GM12878 (cell line): ENCODE measurements at regions not wholly inside any gene's neighbourhood (a gene's known extent, or its start where the extent isn't known, plus 50 kb on each side); places are given as distances from the start of the nearest gene placed in this dataset.

Experiments used
- ATAC-seq: fragments of 200-7000 bp; cut with Tn5 transposase; 3 replicates; pipeline ENCODE4 v1.9.1; 2020; ENCODE audit warnings: mild to moderate bottlenecking, moderate library complexity
- BruUV-seq: library from RNA; stranded (reverse); fragments of 400-500 nt; replicated peaks from 2 replicates; lab custom pipeline; 2021; lab: Mats Ljungman, UMichigan
- CTCF ChIA-PET: fragments of 300-600 bp; sonication (Branson Sonifier 250); formaldehyde crosslinking; extraction: SDS; loops from one replicate; lab custom pipeline; 2021; ENCODE audit warnings: inconsistent platforms; lab: Yijun Ruan, JAX
- POLR2A ChIA-PET: fragments of 350-600 bp; formaldehyde crosslinking; extraction: SDS; loops from one replicate; lab custom pipeline; 2021; ENCODE audit warnings: inconsistent platforms; lab: Charles Lee
- RAD21 ChIA-PET: fragments of 300-600 bp; sonication (Branson Sonifier 250); formaldehyde crosslinking; loops from one replicate; lab custom pipeline; 2023; ENCODE audit warnings: antibody characterized with exemption; ENCODE audit not compliant: unreplicated experiment; lab: Charles Lee
- SMC1A ChIA-PET: fragments of 300-600 bp; sonication (Branson Sonifier 250); formaldehyde crosslinking; loops from one replicate; lab custom pipeline; 2023; ENCODE audit not compliant: unreplicated experiment, uncharacterized antibody; lab: Charles Lee
- DNase-seq: peaks from one replicate; pipeline ENCODE4 v3.0.0-alpha.2; 2011; ENCODE audit warnings: low read depth, low spot score
- FAIRE-seq: peaks from 3 replicates; lab custom pipeline; 2011; peaks lifted over from hg19 to GRCh38; lab: Jason Lieb, UNC
- H2AFZ ChIP-seq: 2 replicates; pipeline ENCODE4 v1.6.0; 2011; ENCODE audit warnings: low read depth, low read length, control low read depth; ENCODE audit not compliant: control insufficient read depth
- H3K27ac ChIP-seq: 2 replicates; pipeline ENCODE4 v1.5.1; 2011; ENCODE audit warnings: control low read depth; ENCODE audit not compliant: control insufficient read depth, insufficient read depth
- H3K27me3 ChIP-seq, 2 experiments: replicated peaks in 1 of 2; 2 replicates each; pipeline versions ENCODE4 v1.6.0 to v1.6.1; 2011; ENCODE audit warnings: low read length in 1 of 2; ENCODE audit not compliant: control insufficient read depth in 2 of 2, insufficient read depth in 2 of 2
- H3K36me3 ChIP-seq, 2 experiments: 2 replicates each; pipeline ENCODE4 v1.5.1; 2011; ENCODE audit warnings: low read length in 1 of 2; ENCODE audit not compliant: control insufficient read depth in 2 of 2, insufficient read depth in 2 of 2
- H3K4me1 ChIP-seq: 2 replicates; pipeline ENCODE4 v1.6.1; 2011; ENCODE audit warnings: mild to moderate bottlenecking, low read length, moderate library complexity, mixed read lengths; ENCODE audit not compliant: control insufficient read depth, insufficient read depth
- H3K4me2 ChIP-seq: 2 replicates; pipeline ENCODE4 v1.6.0; 2011; ENCODE audit warnings: control low read depth; ENCODE audit not compliant: control insufficient read depth, insufficient read depth
- H3K4me3 ChIP-seq: fragments of 200-600 bp; sonication (generic); 2 replicates; pipeline ENCODE4 v1.5.1; 2016
- H3K79me2 ChIP-seq: 2 replicates; pipeline ENCODE4 v1.6.0; 2011; ENCODE audit warnings: low read length; ENCODE audit not compliant: control insufficient read depth, insufficient read depth
- H3K9ac ChIP-seq: 2 replicates; pipeline ENCODE4 v1.8.0; 2011; ENCODE audit warnings: low read length, control low read depth, mixed read lengths; ENCODE audit not compliant: control insufficient read depth, insufficient read depth
- H3K9me3 ChIP-seq: replicated peaks from 3 replicates; pipeline ENCODE4 v1.5.1; 2011; ENCODE audit warnings: mild to moderate bottlenecking, low read length; ENCODE audit not compliant: control insufficient read depth, insufficient read depth
- H4K20me1 ChIP-seq: 2 replicates; pipeline ENCODE4 v1.6.0; 2011; ENCODE audit not compliant: control insufficient read depth, insufficient read depth
- ATF3 ChIP-seq: IDR thresholded peaks from 2 replicates; pipeline ENCODE4 v1.6.1; 2011; ENCODE audit warnings: low read depth, mild to moderate bottlenecking, low read length, moderate library complexity, borderline replicate concordance; ENCODE audit errors: extremely low read depth
- MTA2 ChIP-seq: fragments of 450-650 bp; IDR thresholded peaks from 2 replicates; pipeline ENCODE4 v1.6.1; 2016; ENCODE audit warnings: low read depth, mild to moderate bottlenecking, moderate library complexity
- NFIC ChIP-seq: IDR thresholded peaks from 2 replicates; pipeline ENCODE4 v1.6.1; 2012; ENCODE audit warnings: low read depth, mild to moderate bottlenecking, inconsistent platforms, low read length, moderate library complexity
- PML ChIP-seq: IDR thresholded peaks from 2 replicates; pipeline ENCODE4 v1.6.1; 2012; ENCODE audit warnings: low read length, inconsistent platforms
- POLR2A ChIP-seq: IDR thresholded peaks from 2 replicates; pipeline ENCODE4 v1.6.1; 2011; ENCODE audit warnings: low read depth, mild to moderate bottlenecking, low read length
- RUNX3 ChIP-seq: IDR thresholded peaks from 2 replicates; pipeline ENCODE4 v1.6.1; 2012; ENCODE audit warnings: low read length, inconsistent platforms
- SMARCA5 ChIP-seq: fragments of 450-650 bp; IDR thresholded peaks from 2 replicates; pipeline ENCODE4 v1.6.1; 2017; ENCODE audit warnings: mild to moderate bottlenecking
- ZNF207 ChIP-seq: fragments of 450-650 bp; IDR thresholded peaks from 2 replicates; pipeline ENCODE4 v1.6.1; 2014; ENCODE audit warnings: antibody characterized with exemption, mild to moderate bottlenecking, borderline replicate concordance
- WGBS: methylation state at CpG from one replicate; pipeline ENCODE4 v1.1.6; 2016; ENCODE audit warnings: low lambda C conversion rate; ENCODE audit not compliant: insufficient replicate concordance, insufficient coverage; ENCODE audit errors: missing lambda C conversion rate; 5-methylcytosine and 5-hydroxymethylcytosine counted together
- in situ Hi-C: fragments of 300-500 bp; cut with MboI; formaldehyde crosslinking; loops from 9 replicates; pipeline ENCODE4 v1.14.3; 2018; ENCODE audit warnings: mixed read lengths
- intact Hi-C: fragments of 100-400 bp; cut with micrococcal nuclease; formaldehyde crosslinking; loops from one replicate; pipeline ENCODE4 v1.14.2; 2022; ENCODE audit not compliant: unreplicated experiment
- TF ChIP-seq, protein P1 (sequence below): fragments of 450-650 bp; IDR thresholded peaks from 2 replicates; pipeline ENCODE4 v1.6.1; 2016; ENCODE audit warnings: mild to moderate bottlenecking, moderate library complexity, borderline replicate concordance

- H3K4me2 ChIP-seq, result no peak overlapping the region
- intact Hi-C loops, result no loop called here
- no peaks in the 10 kb centered on the region for H3K9me3 ChIP-seq
- no peaks in the 10 kb centered on the region for H3K36me3 ChIP-seq
- FAIRE-seq (no peak), DNase-seq (no peak), ATAC-seq (no peak)
- SMC1A ChIA-PET, result interaction anchor here (1.2 kb wide), 1 partner anchor 107 kb away, joined by 4 read pairs; no protein-coding TSS in a partner anchor
- TF ChIP-seq ATF3, result no peak
- TF ChIP-seq MTA2, result no peak
- TF ChIP-seq NFIC, result no peak
- no peak for TF ChIP-seq POLR2A
- TF ChIP-seq, protein P1, sequence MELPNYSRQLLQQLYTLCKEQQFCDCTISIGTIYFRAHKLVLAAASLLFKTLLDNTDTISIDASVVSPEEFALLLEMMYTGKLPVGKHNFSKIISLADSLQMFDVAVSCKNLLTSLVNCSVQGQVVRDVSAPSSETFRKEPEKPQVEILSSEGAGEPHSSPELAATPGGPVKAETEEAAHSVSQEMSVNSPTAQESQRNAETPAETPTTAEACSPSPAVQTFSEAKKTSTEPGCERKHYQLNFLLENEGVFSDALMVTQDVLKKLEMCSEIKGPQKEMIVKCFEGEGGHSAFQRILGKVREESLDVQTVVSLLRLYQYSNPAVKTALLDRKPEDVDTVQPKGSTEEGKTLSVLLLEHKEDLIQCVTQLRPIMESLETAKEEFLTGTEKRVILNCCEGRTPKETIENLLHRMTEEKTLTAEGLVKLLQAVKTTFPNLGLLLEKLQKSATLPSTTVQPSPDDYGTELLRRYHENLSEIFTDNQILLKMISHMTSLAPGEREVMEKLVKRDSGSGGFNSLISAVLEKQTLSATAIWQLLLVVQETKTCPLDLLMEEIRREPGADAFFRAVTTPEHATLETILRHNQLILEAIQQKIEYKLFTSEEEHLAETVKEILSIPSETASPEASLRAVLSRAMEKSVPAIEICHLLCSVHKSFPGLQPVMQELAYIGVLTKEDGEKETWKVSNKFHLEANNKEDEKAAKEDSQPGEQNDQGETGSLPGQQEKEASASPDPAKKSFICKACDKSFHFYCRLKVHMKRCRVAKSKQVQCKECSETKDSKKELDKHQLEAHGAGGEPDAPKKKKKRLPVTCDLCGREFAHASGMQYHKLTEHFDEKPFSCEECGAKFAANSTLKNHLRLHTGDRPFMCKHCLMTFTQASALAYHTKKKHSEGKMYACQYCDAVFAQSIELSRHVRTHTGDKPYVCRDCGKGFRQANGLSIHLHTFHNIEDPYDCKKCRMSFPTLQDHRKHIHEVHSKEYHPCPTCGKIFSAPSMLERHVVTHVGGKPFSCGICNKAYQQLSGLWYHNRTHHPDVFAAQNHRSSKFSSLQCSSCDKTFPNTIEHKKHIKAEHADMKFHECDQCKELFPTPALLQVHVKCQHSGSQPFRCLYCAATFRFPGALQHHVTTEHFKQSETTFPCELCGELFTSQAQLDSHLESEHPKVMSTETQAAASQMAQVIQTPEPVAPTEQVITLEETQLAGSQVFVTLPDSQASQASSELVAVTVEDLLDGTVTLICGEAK, result no peak
- no peak for TF ChIP-seq SMARCA5
- TF ChIP-seq PML, result no peak
- TF ChIP-seq ZNF207, result no peak
- TF ChIP-seq RUNX3, result no peak
- POLR2A ChIA-PET, result no interaction called here
- CTCF ChIA-PET, result interaction anchor here (3.5 kb wide), 1 partner anchor 179 kb away, joined by 17 read pairs; no protein-coding TSS in a partner anchor
- BruUV-seq, result no TSS peak
- WGBS, result 0% methylated on average over 4 of the region's 4 CpGs
- H3K4me1 ChIP-seq, result no peaks in the 10 kb centered on the region
- RAD21 ChIA-PET, result interaction anchor here (0.6 kb wide), 1 partner anchor 150 kb away, joined by 3 read pairs; no protein-coding TSS in a partner anchor
- in situ Hi-C loops, result no loop called here
- no peak overlapping the region for H2AFZ ChIP-seq
- no peaks in the 10 kb centered on the region for H4K20me1 ChIP-seq
- H3K27ac ChIP-seq, result no peak overlapping the region
- no peaks in the 10 kb centered on the region for H3K79me2 ChIP-seq
- peaks cover 2 to 6% of the 10 kb centered on the region in 2 experiments; a peak in 3 of 4 replicates for H3K27me3 ChIP-seq
- H3K4me3 ChIP-seq, result no peak overlapping the region
- no peak overlapping the region for H3K9ac ChIP-seq
These were observed 51.6 kb upstream of the VRK1 start for GRCh38 chr14:96745500-96746051.
